ENCODE measurements at regions not wholly inside any gene's neighbourhood (a gene's known extent, or its start where the extent isn't known, plus 50 kb on each side); places are given as distances from the start of the nearest gene placed in this dataset.
"Not testable (repeated sequence)": the region's sequence is repeated elsewhere in the genome, so short reads cannot be mapped to it uniquely, and the experiment has no call there.

- Histone ChIP-seq H3K27ac (replicated peaks in 1 of 4) (no peak overlapping the region), H3K9me3 (no peaks in the 10 kb centered on the region), H3K4me1 (no peaks in the 10 kb centered on the region), H3K36me3 (no peaks in the 10 kb centered on the region), H3K4me3 (no peak overlapping the region), H3K27me3 (no peaks in the 10 kb centered on the region)
- no peak for TF ChIP-seq POLR2AphosphoS5 (IDR thresholded peaks at IDR 0.05)
- TF ChIP-seq CTCF (IDR thresholded peaks at IDR 0.05), result no peak
- TF ChIP-seq POLR2A (IDR thresholded peaks at IDR 0.05; ENCODE audit: low read depth), result no peak
- TF ChIP-seq EP300 (IDR thresholded peaks at IDR 0.05), result no peak
- intact Hi-C loops (cut with DNase I), result no loop called here
- DNase-seq (ENCODE audit: extremely low spot score), result no peak
- 65% methylated on average over 4 of the region's 4 CpGs for WGBS
Measured at GRCh38 chr22:33167998-33168790, 110.0 kb upstream of the SYN3 start.

GRCh38 chr22:33166206-33166605, 108.0 kb upstream of the SYN3 start:
- no peaks in the 10 kb centered on the region for H3K4me1 ChIP-seq
- intact Hi-C loops (cut with DNase I), result no loop called here
- no peaks in the 10 kb centered on the region for H3K9me3 ChIP-seq
- no peaks in the 10 kb centered on the region for H3K36me3 ChIP-seq
- no peaks in the 10 kb centered on the region for H3K27me3 ChIP-seq
- TF ChIP-seq POLR2AphosphoS5 (IDR thresholded peaks at IDR 0.05), result no peak
- TF ChIP-seq EP300 (IDR thresholded peaks at IDR 0.05), result no peak
- no peak for TF ChIP-seq CTCF (IDR thresholded peaks at IDR 0.05)
- no peak for TF ChIP-seq POLR2A (IDR thresholded peaks at IDR 0.05; ENCODE audit: low read depth)
- H3K4me3 ChIP-seq, result no peak overlapping the region
- DNase-seq (ENCODE audit: extremely low spot score), result no peak
- H3K27ac ChIP-seq (replicated peaks in 1 of 4), result no peak overlapping the region
- 81% methylated on average over 7 of the region's 7 CpGs for WGBS

GRCh38 chr22:33163815-33164214, 105.6 kb upstream of the SYN3 start:
- Histone ChIP-seq H3K4me1 (no peaks in the 10 kb centered on the region), H3K4me3 (no peak overlapping the region), H3K36me3 (no peaks in the 10 kb centered on the region), H3K27ac (replicated peaks in 1 of 4) (no peak overlapping the region), H3K9me3 (no peaks in the 10 kb centered on the region), H3K27me3 (no peaks in the 10 kb centered on the region)
- no peak for DNase-seq (ENCODE audit: extremely low spot score)
- WGBS, result 46% methylated on average over 4 of the region's 4 CpGs
- intact Hi-C loops (cut with DNase I), result no loop called here
- TF ChIP-seq POLR2A (IDR thresholded peaks at IDR 0.05; ENCODE audit: low read depth), result no peak
- TF ChIP-seq POLR2AphosphoS5 (IDR thresholded peaks at IDR 0.05), result no peak
- no peak for TF ChIP-seq EP300 (IDR thresholded peaks at IDR 0.05)
- TF ChIP-seq CTCF (IDR thresholded peaks at IDR 0.05), result no peak

- Histone ChIP-seq H3K9me3 (no peaks in the 10 kb centered on the region), H3K27me3 (no peaks in the 10 kb centered on the region), H3K27ac (replicated peaks in 1 of 4) (no peak overlapping the region), H3K4me1 (no peaks in the 10 kb centered on the region), H3K36me3 (no peaks in the 10 kb centered on the region), H3K4me3 (no peak overlapping the region)
- intact Hi-C loops (cut with DNase I), result no loop called here
- TF ChIP-seq POLR2A (IDR thresholded peaks at IDR 0.05; ENCODE audit: low read depth) (no peak), CTCF (IDR thresholded peaks at IDR 0.05) (no peak), EP300 (IDR thresholded peaks at IDR 0.05) (no peak), POLR2AphosphoS5 (IDR thresholded peaks at IDR 0.05) (no peak)
- WGBS, result 46% methylated on average over 3 of the region's 3 CpGs
- DNase-seq (ENCODE audit: extremely low spot score), result no peak
Measured at GRCh38 chr22:33162196-33162595, 104.0 kb upstream of the SYN3 start.

- no peak for DNase-seq (ENCODE audit: extremely low spot score)
- no peaks in the 10 kb centered on the region for H3K36me3 ChIP-seq
- TF ChIP-seq CTCF (IDR thresholded peaks at IDR 0.05) (no peak), POLR2AphosphoS5 (IDR thresholded peaks at IDR 0.05) (no peak), POLR2A (IDR thresholded peaks at IDR 0.05; ENCODE audit: low read depth) (no peak), EP300 (IDR thresholded peaks at IDR 0.05) (no peak)
- peaks cover 0 to 8% (median 4%) of the 10 kb centered on the region in 4 donors for H3K9me3 ChIP-seq
- H3K4me3 ChIP-seq, result no peak overlapping the region
- intact Hi-C loops (cut with DNase I), result no loop called here
- H3K27me3 ChIP-seq, result no peaks in the 10 kb centered on the region
- H3K27ac ChIP-seq (replicated peaks in 1 of 4), result no peak overlapping the region
- WGBS, result 100% methylated on average over 1 of the region's 1 CpG
- H3K4me1 ChIP-seq, result no peaks in the 10 kb centered on the region
Measured at GRCh38 chr22:33160525-33160924, 102.3 kb upstream of the SYN3 start.

GRCh38 chr22:33154967-33155366, 96.8 kb upstream of the SYN3 start:
- H3K27ac ChIP-seq (replicated peaks in 1 of 4); intact Hi-C loops (cut with DNase I); H3K4me1 ChIP-seq; H3K36me3 ChIP-seq; DNase-seq (ENCODE audit: extremely low spot score); H3K27me3 ChIP-seq; H3K4me3 ChIP-seq: not testable (repeated sequence)
- 50% methylated on average over 1 of the region's 1 CpG for WGBS
- H3K9me3 ChIP-seq, result peaks cover 0 to 18% (median 7%) of the 10 kb centered on the region in 4 donors
